ENCODE measurements at regions not wholly inside any gene's neighbourhood (a gene's known extent, or its start where the extent isn't known, plus 50 kb on each side); places are given as distances from the start of the nearest gene placed in this dataset.
A peak's percentile ranks its signal among the peaks of the same experiment; 100 is the strongest.

DNA sequence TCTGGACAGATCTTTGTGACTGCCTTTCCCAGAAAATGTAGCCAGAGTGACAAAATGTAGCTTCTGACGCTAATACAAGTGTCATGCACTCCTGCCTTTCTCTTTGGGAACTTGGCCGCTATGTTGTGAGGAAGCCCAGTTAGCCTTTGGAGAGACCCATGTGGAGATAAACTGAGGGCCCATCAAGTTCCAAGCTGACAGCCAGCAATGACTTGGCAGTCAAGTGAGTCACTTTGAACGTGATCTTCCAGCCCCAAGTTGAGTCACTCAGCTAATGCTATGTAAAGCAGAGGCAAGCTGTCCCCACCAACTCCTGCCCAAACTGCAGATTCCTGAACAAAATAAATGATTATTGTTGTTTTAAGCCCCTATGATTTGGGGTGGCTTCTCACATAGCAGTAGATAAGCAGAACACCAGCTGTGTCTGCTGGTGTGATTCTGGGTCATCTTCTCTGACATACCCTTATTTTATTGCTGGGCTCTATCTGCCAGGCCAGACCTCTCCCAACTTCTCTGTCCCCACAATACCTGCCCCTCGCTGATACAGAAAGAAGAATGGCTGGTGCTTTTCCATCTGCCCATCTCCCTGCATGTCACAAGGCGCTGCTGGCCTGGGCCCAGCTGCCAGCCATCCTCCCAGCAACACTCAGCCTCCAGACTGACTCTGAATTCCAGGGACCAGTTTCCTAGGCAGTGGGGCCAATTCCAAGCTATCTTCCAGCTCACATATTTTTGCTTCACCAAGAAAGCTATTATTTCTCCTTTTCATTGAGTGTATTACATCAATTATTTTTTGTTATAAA, 274.8 kb downstream of the LRFN2 start:
- DNase-seq = no peak

DNA sequence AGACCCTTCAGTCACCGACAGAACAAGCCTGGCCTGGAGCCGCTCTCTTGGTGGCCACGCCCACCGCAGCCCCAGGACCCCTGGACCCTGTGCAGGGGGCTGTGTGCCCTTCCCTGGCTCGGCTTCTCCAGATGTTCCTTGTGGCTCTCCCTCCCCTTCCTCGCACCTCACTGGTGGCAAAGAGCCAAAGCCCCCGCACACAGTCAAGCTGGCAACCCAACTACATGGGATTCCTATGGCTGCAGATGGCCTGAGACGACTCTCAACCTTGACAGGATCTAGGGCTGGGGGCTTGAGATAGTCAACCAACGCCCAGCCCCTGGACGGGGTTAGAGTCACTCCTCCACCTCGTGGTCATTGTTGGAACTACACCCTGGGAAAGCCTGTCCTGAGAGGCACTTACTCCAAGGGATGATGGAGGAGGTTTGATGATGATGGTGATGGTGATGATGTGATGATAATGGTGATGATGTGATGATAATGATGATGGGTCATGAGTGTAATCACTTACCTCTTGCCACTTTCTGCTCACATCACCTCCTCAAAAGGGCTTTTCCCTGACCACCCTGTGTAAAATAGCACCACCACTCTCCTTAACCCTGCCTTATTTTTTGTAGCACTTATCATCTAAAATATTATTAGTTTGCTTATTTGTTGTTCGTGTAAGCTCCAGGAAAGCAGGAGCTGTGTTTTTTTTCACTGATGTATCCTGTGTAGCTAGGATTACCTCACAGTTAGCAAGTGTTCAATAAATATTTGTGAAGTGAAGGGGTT, 278.4 kb downstream of the LRFN2 start:
- DNase-seq = peak; percentile 71

DNA sequence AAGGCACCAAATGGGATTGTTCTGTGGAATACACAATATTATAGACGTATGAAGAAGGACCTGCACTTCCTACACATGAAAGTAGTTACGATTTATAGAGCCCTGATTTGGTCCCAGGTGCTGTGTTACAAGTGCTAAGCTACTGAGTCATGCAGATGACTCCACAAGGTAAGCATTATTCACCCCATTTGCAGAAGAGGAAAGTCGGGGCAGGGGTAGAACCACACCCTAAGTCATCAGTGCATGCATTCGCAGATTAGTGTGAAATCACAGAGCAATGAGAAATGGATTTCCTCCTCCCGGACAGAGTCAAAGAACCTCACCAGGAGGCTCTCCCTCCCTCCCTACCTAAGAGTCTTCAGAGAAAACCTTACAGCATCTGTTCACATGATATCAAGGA, 279.5 kb downstream of the LRFN2 start:
- DNase-seq = no peak

DNA sequence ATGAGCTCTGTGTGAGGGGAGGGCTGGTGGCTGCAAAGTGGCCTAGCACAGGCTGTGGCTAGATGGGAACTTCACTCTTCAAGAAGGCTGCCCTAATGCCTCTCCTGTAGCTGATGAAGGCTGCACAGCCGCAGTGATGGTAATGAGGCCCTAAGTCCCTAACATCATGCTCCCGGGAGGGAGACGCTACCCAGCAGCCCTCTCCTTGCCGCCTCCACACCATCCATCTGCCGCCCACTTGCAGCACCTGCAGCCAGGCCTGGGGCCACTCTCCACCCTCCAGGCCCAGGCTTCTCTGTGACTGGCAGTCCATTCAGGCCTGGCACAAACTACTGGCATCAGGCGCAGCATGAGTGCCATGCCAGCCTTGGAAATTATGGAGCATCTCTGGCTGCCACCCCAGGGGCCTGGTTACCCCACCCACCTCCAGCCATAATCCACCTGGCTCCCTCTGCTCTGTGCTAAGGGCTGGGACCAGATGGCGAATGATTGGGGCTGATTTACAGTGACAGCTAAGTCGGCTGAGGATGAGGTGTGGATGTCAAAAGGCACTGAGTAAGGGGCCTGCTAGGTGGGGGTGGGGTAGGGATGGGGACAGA, 284.2 kb downstream of the LRFN2 start:
- DNase-seq = no peak

DNA sequence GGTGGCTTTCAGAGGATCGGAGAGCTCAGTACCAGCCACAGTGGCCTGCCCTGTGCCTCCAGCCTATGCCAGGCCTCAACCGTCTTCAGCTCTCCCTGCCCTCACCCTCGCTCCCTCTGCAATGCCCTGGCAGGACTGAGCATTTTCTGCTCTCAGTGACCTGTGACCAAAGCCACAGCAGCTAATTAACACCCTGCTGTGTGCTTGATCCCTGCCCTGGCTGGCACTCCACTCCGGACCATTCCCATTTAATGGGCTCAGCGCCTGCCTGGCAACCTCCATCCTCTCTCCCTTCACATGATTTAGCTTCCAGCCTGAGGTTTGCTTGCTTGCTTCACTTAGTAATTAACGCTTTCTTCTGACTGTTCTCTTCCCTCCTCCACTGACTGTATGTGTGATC, 287.5 kb downstream of the LRFN2 start:
- DNase-seq = no peak

DNA sequence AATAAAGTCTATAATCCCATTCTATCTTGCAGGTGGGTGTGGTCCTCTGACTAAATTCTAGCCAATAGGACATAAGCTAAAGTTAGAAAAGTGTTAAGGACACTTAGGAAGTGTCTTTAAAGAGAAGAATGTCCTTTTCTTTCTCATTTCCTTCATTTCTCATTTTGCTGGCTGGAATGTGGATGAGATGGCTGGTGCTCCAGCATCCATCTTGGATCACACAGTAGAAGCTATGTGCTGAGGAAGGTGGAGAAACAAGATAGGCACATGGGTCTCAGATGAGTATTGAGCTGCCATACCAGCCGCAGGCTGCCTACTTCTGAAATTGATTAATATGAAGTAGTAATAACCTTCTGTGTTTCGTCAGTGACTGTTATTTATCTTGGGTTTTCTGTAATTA, 289.0 kb downstream of the LRFN2 start:
- no peak for DNase-seq

DNA sequence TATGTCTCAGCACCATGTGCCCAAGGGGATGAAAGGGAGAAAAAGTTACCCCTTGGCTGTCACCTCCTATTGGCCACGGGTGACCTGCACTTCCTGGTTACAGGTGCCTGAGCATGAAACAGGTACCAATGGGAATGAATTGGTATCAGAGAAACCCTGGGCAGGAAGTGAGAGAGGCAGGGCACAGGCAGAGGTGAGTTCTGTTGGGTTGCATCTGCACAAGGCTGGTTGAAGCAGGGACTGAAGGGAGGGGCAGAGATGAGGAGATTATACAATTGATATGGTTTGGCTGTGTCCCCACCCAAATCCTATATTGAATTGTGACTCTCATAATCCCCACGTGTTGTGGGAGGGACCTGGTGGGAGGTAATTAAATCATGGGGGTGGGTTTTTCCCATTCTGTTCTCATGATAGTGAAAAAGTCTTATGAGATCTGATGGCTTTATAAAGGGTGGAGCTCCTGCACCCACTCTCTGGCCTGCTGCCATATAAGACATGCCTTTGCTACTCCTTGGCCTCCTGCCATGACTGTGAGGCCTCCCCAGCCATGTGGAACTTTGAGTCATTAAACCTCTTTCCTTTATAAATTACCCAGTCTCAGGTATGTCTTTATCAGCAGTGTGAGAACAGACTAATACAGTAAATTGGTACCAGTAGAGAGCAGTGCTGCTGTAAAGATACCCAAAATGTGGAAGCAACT, 291.8 kb downstream of the LRFN2 start:
- DNase-seq = no peak

DNA sequence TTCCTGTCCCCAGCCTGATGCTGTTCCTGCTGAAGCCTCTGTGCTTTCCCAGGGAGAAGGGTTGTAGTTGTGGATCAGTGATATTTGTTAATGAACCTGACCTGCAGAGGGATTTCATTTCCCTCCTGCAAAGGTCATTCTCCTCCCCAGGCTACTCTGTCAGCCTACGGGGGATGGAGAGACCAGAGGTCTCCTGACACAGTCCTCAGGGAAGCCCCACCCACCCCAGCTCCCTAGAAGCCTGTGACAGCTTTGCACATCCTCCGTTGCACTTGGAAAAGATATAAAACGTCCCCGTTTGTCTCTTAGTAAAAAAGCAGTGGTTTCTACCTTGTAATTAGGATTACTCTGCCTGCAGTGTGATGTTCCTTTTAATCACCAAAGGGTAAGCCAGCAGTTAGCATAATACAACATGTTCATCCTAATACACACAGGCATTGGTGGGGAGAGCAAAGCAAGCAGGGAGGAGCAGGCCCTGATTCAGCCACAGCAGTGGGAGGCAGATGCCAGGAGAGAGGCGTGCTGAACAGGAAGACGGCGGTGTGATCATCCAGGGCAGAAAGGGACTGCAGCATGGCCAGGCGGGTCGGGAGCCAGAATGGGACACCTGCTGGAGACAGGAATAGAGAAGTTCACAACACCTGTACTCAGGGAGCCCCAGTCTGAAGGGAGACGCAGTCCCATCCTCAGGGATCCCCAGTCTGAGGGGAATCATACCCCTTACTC, 293.5 kb downstream of the LRFN2 start:
- DNase-seq = no peak

DNA sequence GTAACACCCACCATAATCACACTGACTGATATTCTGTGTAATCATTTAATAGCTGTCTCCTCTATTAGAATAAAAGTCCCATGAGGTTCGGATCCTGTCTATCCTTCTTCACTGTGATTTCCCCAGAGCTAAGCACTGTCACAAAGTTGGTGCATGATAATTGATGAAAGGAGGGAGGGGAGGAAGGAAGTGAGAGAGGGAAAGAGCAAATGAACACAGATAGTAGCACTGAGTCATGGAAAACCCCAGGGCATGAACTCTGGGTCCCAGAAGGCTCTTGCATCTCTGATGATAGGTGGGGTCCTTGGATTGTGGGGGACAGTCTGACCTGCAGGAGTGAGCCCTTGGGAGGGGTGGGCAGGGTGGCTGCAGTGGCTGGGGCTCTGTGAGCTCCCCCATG, 294.1 kb downstream of the LRFN2 start:
- DNase-seq = no peak

DNA sequence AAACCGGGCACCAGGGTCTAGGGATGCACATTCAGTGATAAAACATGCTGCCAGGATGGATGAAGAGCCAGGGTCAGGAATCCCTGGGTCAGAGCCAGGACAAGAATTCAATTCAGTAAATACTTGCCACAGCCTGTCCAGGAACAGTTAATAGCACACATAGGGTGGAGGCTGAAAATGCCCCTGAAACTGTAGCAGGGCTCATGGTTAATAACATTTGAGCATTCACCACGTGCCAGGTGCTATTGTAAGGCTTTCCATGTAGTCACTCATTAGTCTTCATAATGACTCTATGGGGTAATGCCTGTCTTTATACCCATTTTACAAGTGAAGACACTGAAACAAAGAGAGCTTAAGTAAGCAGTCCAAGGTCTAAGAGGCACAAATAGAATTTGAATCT, 296.3 kb downstream of the LRFN2 start:
- no peak for DNase-seq

DNA sequence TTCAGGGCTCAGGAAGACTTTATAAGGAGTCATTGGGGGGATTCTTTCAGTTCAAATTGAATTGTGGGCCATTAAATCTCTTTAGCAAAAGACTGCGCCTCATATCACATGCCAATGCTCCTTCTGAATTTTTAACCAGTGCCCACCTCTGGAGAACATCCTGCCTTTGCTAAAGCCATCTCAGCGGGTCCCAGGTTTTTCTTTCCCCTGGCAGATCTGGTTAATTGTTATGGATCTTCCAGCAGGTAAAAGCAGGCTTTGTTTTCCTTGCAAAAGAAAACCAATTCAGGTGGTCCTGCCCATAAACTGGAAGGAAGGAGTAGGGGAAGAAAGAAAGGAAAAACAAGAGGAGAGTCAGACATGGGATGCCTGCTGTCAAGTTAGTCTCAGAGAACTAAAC, 298.2 kb downstream of the LRFN2 start:
- DNase-seq = no peak

DNA sequence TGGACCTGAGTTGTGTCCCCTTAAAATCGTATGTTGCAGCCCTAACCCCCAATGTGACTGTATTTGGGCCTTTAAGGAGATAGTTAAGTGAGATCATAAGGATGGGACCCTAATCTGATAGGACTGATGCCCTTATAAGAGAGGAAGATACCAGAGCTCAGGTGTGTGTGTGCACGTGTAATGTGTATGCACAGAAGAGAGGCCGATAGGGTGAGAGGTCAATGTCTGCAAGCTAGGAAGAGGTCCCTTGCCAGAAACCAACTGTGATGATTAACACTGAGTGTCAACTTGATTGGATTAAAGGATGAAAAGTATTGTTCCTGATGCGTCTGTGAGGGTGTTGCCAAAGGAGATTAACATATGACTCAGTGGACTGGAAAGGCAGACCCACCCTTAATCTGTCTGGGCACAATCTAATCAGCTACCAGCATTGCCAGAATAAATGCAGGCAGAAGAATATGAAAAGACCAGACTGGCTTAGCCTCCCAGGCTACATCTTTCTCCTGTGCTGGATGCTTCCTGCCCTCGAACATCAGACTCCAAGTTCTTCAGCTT, 299.8 kb downstream of the LRFN2 start:
- DNase-seq = no peak

DNA sequence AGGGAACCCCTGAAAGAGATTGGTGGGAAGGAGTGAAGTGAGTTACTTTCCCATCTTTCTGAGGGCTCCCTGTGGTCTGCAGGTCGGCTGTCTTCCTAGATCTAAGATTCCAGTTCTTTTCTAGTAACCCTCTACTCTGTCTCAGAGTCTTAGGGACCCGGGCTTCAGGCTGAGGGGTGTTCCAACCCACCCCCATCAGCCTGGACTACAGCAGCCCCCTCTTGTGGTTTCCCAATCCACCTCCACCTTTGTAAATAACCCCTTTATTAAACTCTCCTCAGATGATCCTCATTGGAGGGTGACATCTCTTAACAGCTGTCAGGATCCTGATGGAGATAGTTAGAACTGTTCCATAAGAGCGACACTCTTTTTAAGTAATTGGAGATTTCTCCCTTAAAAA, 300.4 kb downstream of the LRFN2 start:
- no peak for DNase-seq

DNA sequence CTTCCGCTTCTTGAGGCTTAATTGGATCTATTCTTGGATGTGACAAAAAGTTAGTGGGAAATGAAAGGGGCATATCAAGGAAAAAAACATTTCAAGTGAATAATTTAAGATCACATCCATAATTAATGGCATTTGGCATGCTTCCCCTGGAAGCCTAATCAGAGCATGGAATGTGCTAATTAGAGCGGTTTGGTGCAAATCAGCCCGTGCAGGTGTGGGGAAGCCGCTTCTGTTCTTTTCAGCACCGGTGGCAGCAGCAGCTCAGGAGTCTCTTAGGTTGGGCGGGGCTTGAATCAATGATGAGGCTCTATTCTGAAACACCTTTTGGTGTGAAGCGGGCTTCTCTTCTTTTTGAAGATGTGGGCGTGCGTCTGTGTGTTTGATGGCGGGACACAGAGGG, 301.2 kb downstream of the LRFN2 start:
- no peak for DNase-seq

DNA sequence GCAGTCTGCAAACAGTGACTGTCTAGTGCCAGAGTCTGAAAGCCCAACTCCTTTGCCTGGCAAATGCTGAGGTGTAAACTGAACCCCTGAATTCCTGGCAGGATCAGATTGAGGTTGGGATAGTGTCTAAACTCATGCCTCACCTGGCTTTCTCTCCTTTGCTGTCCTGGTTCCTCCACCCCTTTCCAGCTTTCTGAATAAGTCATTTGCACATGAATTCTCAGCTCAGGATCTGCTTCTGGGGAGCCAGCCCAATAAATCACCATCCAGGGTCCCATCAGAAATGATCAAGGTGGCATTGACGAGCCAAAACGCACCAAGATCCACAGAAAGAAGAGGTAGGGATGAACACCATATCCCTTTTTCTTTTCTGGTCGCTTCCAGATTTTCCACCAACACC, 301.6 kb downstream of the LRFN2 start:
- DNase-seq = no peak

DNA sequence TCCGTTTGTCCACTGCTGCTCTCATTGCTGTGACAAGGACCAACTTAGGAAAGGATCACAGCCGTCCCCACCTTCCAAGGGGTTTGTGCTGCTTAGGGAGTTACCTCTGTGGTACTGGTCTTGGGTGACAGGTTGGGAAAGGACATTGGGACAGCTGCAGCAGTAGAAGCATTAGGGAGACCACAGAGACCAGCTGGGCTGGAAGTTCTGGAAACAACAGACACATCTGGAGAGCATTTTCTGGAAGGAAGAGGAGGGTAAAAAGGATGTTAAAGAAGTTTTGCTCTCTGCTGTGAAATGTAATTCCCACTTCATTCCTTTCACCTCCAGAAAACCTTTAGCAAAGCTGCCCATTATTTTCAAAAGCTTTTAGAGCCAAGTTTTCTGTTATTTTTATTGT, 304.2 kb downstream of the LRFN2 start:
- no peak for DNase-seq

DNA sequence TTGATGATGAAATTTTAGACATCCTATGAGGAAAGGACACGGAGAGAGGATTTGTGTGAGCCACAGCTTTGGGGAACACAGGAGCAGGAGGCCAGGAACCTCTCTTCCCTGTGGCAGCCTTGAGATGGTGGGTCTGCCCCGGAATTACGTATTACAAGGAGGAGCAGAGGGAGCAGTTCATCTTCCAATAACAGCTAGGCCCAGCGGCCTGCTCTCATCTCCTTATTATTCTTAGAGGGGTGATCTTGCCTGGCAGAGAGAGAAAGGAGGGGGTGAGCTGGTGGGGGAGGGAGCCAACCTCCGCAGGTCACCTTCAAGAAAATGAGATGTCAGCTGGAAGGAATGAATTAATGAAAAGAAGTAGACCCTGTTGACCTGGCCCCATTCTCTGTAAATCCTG, 305.8 kb downstream of the LRFN2 start:
- no peak for DNase-seq

DNA sequence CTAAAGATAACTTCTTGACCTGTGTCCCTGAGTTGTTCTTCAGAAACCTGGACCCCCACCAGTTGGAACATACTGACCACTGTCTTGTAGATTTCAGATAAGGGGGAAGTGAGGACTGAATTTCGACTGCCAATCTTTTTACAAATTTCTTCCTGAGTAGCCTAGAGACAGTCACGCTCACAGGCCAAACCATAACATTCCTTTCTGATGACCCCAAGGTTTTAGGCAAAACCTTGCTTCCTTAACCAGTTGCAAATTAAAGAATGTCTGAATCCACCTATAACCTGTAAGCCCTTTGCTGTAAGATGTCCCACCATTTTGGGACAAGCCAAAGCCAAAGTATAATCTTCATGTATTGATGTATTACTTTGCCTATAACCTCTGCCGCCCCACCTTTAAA, 306.9 kb downstream of the LRFN2 start:
- DNase-seq = no peak

DNA sequence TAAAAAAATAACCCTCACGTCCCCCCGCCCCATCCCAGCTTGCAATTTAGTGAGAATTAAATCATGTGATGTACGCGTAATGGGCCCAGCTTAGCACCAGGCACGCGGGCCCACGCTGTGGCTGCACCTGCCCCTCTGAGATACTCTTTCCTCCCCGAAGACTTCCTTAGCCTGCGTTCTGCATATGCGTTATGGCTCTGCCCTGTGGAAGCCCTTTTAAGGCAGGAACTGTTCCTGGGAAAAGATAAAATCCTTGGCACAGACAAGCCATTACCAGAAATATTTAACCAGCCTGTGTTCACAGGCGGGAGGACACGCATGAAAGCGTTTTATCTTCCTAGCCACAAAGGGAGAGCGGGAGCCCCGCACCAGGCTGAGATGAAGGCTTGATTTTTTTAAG, 311.0 kb downstream of the LRFN2 start:
- DNase-seq = peak; percentile 53

DNA sequence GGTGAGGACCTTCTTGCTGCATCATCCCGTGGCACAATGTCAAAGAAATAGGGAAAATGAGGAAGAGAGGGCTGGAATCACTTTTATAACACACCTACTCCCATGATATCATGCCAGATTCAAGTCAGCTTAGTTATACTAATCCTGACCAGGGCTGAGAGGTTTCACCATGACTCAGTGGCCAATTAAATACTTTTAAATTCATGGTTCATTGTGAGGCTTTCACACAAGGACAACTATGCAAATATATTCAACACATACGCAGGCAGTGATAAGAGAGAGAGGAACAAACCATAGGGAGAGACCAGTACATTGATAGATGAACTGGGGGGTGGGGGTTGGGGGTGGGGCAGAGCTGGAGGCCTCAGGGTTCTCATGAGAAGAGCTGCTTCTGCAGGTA, 313.1 kb downstream of the LRFN2 start:
- DNase-seq = no peak

DNA sequence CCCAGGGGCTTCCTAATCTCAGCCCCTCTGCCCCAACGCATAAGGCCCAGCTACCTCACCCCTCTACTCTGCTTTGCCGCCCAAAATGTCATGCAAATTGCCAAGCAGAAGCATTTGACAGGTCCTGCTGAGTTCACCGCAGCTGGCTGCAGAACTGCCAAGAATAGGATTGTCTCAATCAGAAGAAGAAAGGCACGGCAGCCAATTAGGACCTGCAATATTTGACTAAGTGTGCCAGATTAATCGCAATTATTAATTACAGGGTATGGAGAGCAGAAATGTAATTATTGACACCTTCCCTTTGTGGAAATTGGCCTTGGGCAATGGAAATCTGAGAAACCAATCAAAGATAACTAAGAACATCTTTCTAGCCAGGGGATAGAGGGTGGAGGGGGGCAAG, 318.6 kb downstream of the LRFN2 start:
- DNase-seq = no peak

DNA sequence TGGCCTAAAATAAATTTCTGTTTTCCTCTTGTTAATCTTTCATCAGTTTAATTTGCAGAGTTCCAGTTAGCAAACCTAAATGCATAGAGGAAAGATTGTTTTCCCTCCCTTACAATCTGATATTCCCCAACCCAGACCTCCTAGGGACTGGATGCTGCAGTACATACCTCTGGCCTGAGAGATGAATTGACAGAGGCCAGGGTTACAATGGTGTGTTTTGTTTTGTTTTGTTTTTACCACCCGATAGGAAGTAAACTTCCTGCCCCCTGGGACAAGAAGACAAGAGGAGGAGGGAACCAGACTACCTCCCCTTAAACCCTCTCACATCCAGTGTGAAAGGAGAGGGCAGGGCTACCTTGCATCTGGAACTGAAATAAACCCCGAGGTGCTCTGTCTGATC, 319.0 kb downstream of the LRFN2 start:
- DNase-seq = no peak
